ENCODE measurements at regions not wholly inside any gene's neighbourhood (a gene's known extent, or its start where the extent isn't known, plus 50 kb on each side); places are given as distances from the start of the nearest gene placed in this dataset.

- H3K4me1 ChIP-seq = no peaks in the 10 kb centered on the region
- no peaks in the 10 kb centered on the region for H3K36me3 ChIP-seq
- H3K27ac ChIP-seq = no peak overlapping the region
- no peaks in the 10 kb centered on the region for H3K27me3 ChIP-seq
- H3K4me3 ChIP-seq = no peak overlapping the region
- TF ChIP-seq CTCF (IDR thresholded peaks at IDR 0.05) = no peak
- DNase-seq (ENCODE audit: low spot score in 2 of 2) = no peak
- intact Hi-C loops (cut with DNase I) = no loop called here
- H3K9me3 ChIP-seq = no peaks in the 10 kb centered on the region
Observed at GRCh38 chr14:66288511-66288910, 197.7 kb upstream of the CCDC196 start.

- no peaks in the 10 kb centered on the region for H3K36me3 ChIP-seq
- H3K27me3 ChIP-seq = no peaks in the 10 kb centered on the region
- no peak for DNase-seq (ENCODE audit: low spot score in 2 of 2)
- intact Hi-C loops (cut with DNase I) = no loop called here
- H3K4me3 ChIP-seq = no peak overlapping the region
- TF ChIP-seq CTCF (IDR thresholded peaks at IDR 0.05) = no peak
- H3K27ac ChIP-seq = no peak overlapping the region
- H3K9me3 ChIP-seq = no peaks in the 10 kb centered on the region
- H3K4me1 ChIP-seq = no peaks in the 10 kb centered on the region
Observed at GRCh38 chr14:66291756-66292155, 194.4 kb upstream of the CCDC196 start.

DNA sequence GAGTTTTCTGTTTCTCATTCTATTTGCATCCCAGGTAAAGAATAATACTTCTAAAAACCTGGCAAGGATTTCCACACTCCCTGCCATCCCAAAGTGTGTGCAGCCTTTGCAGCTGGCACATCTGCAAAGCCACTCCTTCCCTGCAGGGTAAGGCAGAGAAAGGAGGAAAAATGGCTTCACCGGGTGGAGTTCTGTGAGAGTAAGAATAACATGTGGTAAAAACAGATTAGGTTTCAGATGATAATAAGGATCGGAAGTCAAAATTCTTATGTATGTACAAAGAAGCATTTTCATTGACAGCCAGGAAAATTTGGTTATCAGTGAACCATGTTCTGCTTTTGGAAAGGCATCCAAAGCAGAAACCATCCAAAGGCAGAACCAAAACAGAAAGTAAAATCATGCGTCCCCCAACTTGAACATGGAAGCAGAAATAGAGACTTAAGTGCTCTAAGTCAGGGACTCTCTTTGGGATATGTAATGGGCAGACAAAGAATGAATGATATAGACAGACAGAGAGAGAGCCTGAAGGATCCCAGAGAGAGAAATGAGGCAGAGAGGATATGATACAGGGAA lies 192.6 kb upstream of the CCDC196 start:
- no peaks in the 10 kb centered on the region for H3K9me3 ChIP-seq
- no peak overlapping the region for H3K4me3 ChIP-seq
- DNase-seq (ENCODE audit: low spot score in 2 of 2) = no peak
- intact Hi-C loops (cut with DNase I) = no loop called here
- no peak overlapping the region for H3K27ac ChIP-seq
- H3K36me3 ChIP-seq = no peaks in the 10 kb centered on the region
- TF ChIP-seq CTCF (IDR thresholded peaks at IDR 0.05) = no peak
- no peaks in the 10 kb centered on the region for H3K27me3 ChIP-seq
- H3K4me1 ChIP-seq = no peaks in the 10 kb centered on the region

- no peak for DNase-seq (ENCODE audit: low spot score in 2 of 2)
- no peaks in the 10 kb centered on the region for H3K9me3 ChIP-seq
- no peaks in the 10 kb centered on the region for H3K36me3 ChIP-seq
- no peak overlapping the region for H3K4me3 ChIP-seq
- H3K27ac ChIP-seq = no peak overlapping the region
- intact Hi-C loops (cut with DNase I) = no loop called here
- no peaks in the 10 kb centered on the region for H3K27me3 ChIP-seq
- H3K4me1 ChIP-seq = no peaks in the 10 kb centered on the region
- no peak for TF ChIP-seq CTCF (IDR thresholded peaks at IDR 0.05)
Observed at GRCh38 chr14:66295386-66295785, 190.8 kb upstream of the CCDC196 start.

- Histone ChIP-seq H3K27ac (no peak overlapping the region), H3K4me3 (no peak overlapping the region), H3K4me1 (no peaks in the 10 kb centered on the region), H3K36me3 (no peaks in the 10 kb centered on the region), H3K9me3 (no peaks in the 10 kb centered on the region), H3K27me3 (no peaks in the 10 kb centered on the region)
- TF ChIP-seq CTCF (IDR thresholded peaks at IDR 0.05) = no peak
- DNase-seq (ENCODE audit: low spot score in 2 of 2) = no peak
- intact Hi-C loops (cut with DNase I) = no loop called here
Observed at GRCh38 chr14:66300886-66301285, 185.3 kb upstream of the CCDC196 start.

DNA sequence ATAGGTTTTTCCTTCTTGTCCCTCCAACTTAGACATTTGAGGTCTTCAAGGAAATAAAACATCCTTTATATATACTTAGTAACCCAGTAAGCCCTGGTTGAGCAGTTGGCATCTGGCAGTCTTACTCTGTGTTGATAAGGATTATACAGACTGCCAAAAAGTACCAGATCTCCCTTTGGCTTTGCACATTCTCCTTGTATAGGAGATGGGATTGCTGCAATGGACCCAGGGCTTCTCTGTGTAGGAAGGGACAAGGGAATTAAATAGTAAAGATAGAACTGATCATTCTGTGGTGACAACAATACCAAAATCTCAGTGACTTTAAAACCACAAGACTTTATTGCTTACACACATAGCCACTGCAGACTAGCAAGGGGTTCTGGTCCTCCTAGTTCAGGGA lies 180.1 kb upstream of the CCDC196 start:
- Histone ChIP-seq H3K9me3 (no peaks in the 10 kb centered on the region), H3K4me1 (no peaks in the 10 kb centered on the region), H3K27ac (no peak overlapping the region), H3K36me3 (no peaks in the 10 kb centered on the region), H3K27me3 (no peaks in the 10 kb centered on the region), H3K4me3 (no peak overlapping the region)
- TF ChIP-seq CTCF (IDR thresholded peaks at IDR 0.05) = no peak
- no peak for DNase-seq (ENCODE audit: low spot score in 2 of 2)
- intact Hi-C loops (cut with DNase I) = no loop called here

Data from ascending aorta (tissue), 2 donors.